Adipocyte (in vitro differentiated cells): ENCODE measurements at regions not wholly inside any gene's neighbourhood (a gene's known extent, or its start where the extent isn't known, plus 50 kb on each side); places are given as distances from the start of the nearest gene placed in this dataset.
A peak's percentile ranks its signal among the peaks of the same experiment; 100 is the strongest.

ENCODE experiments used
- DNase-seq: peaks from one replicate; pipeline ENCODE4 v3.0.0-alpha.2; 2015; ENCODE audit warnings: low read depth
- H3K27me3 ChIP-seq: replicated peaks from 2 replicates; pipeline ENCODE4 v1.7.0; 2013; ENCODE audit warnings: mild to moderate bottlenecking, low read length, moderate library complexity; ENCODE audit not compliant: control insufficient read depth, insufficient read depth
- H3K36me3 ChIP-seq: 2 replicates; pipeline ENCODE4 v1.7.0; 2013; ENCODE audit warnings: low read length, mild to moderate bottlenecking, moderate library complexity; ENCODE audit not compliant: control insufficient read depth, insufficient read depth, severe bottlenecking
- H3K4me1 ChIP-seq: 2 replicates; pipeline ENCODE4 v1.7.0; 2013; ENCODE audit warnings: mild to moderate bottlenecking, low read length, moderate library complexity; ENCODE audit not compliant: control insufficient read depth, insufficient read depth
- H3K4me3 ChIP-seq: 2 replicates; pipeline ENCODE4 v1.7.0; 2013; ENCODE audit warnings: mild to moderate bottlenecking, low read length, moderate library complexity
- H3K9ac ChIP-seq: 2 replicates; pipeline ENCODE4 v1.7.0; 2013; ENCODE audit warnings: mild to moderate bottlenecking, low read length, moderate library complexity
- H3K9me3 ChIP-seq: 2 replicates; pipeline ENCODE4 v1.7.0; 2013; ENCODE audit warnings: mild to moderate bottlenecking, low read length, moderate library complexity; ENCODE audit not compliant: control insufficient read depth

GRCh38 chr4:137312257-137312656, 220.0 kb downstream of the PCDH18 start:
- H3K36me3 ChIP-seq: no peaks in the 10 kb centered on the region
- H3K27me3 ChIP-seq: no peaks in the 10 kb centered on the region
- no peak overlapping the region for H3K4me3 ChIP-seq
- peak; percentile 60 for DNase-seq
- no peak overlapping the region for H3K9ac ChIP-seq
- peaks cover 29% of the 10 kb centered on the region for H3K4me1 ChIP-seq
- H3K9me3 ChIP-seq: no peaks in the 10 kb centered on the region

- H3K27me3 ChIP-seq: no peaks in the 10 kb centered on the region
Measured at GRCh38 chr4:137310593-137311490, 221.5 kb downstream of the PCDH18 start.

GRCh38 chr4:137310166-137310565, 222.1 kb downstream of the PCDH18 start:
- H3K36me3 ChIP-seq: no peaks in the 10 kb centered on the region
- peaks cover 43% of the 10 kb centered on the region for H3K4me1 ChIP-seq
- H3K9me3 ChIP-seq: no peaks in the 10 kb centered on the region
- DNase-seq: peak; percentile 46
- peak overlapping the region; percentile 87 for H3K9ac ChIP-seq
- peak overlapping the region; percentile 72 for H3K4me3 ChIP-seq
- H3K27me3 ChIP-seq: no peaks in the 10 kb centered on the region

More at GRCh38 chr4:137310593-137311490, 221.5 kb downstream of the PCDH18 start:
- Histone ChIP-seq H3K4me3 (peak overlapping the region; percentile 71), H3K4me1 (peaks cover 43% of the 10 kb centered on the region), H3K36me3 (no peaks in the 10 kb centered on the region), H3K9me3 (no peaks in the 10 kb centered on the region), H3K9ac (peak overlapping the region; percentile 87)
- DNase-seq: peak; percentile 92

- DNase-seq: no peak
- no peaks in the 10 kb centered on the region for H3K9me3 ChIP-seq
- H3K27me3 ChIP-seq: no peaks in the 10 kb centered on the region
- peak overlapping the region; percentile 87 for H3K9ac ChIP-seq
- H3K36me3 ChIP-seq: no peaks in the 10 kb centered on the region
- H3K4me3 ChIP-seq: peak overlapping the region; percentile 72
- H3K4me1 ChIP-seq: peaks cover 43% of the 10 kb centered on the region
Measured at GRCh38 chr4:137309424-137309823, 222.9 kb downstream of the PCDH18 start.

- Histone ChIP-seq H3K4me3 (peak overlapping the region; percentile 72), H3K9me3 (no peaks in the 10 kb centered on the region), H3K27me3 (no peaks in the 10 kb centered on the region), H3K9ac (peak overlapping the region; percentile 79), H3K36me3 (no peaks in the 10 kb centered on the region), H3K4me1 (peaks cover 43% of the 10 kb centered on the region)
- peak; percentile 78 for DNase-seq
Measured at GRCh38 chr4:137307806-137308205, 224.5 kb downstream of the PCDH18 start.

GRCh38 chr4:137300776-137301175, 231.5 kb downstream of the PCDH18 start:
- Histone ChIP-seq H3K4me1 (peaks cover 4% of the 10 kb centered on the region), H3K9me3 (no peaks in the 10 kb centered on the region), H3K4me3 (no peak overlapping the region), H3K9ac (no peak overlapping the region), H3K27me3 (no peaks in the 10 kb centered on the region), H3K36me3 (no peaks in the 10 kb centered on the region)
- peak; percentile 36 for DNase-seq

- Histone ChIP-seq H3K4me3 (no peak overlapping the region), H3K9ac (no peak overlapping the region), H3K36me3 (no peaks in the 10 kb centered on the region), H3K27me3 (no peaks in the 10 kb centered on the region), H3K9me3 (no peaks in the 10 kb centered on the region), H3K4me1 (peaks cover 14% of the 10 kb centered on the region)
- DNase-seq: no peak
Measured at GRCh38 chr4:137299281-137299680, 233.0 kb downstream of the PCDH18 start.

- H3K27me3 ChIP-seq: no peaks in the 10 kb centered on the region
- no peaks in the 10 kb centered on the region for H3K36me3 ChIP-seq
- H3K4me3 ChIP-seq: peak overlapping the region; percentile 79
- H3K9ac ChIP-seq: peak overlapping the region; percentile 85
- H3K4me1 ChIP-seq: peaks cover 32% of the 10 kb centered on the region
- no peaks in the 10 kb centered on the region for H3K9me3 ChIP-seq
- no peak for DNase-seq
Measured at GRCh38 chr4:137293281-137293680, 239.0 kb downstream of the PCDH18 start.

- H3K9me3 ChIP-seq: no peaks in the 10 kb centered on the region
- peak; percentile 47 for DNase-seq
Measured at GRCh38 chr4:137283737-137284136, 248.6 kb downstream of the PCDH18 start.

GRCh38 chr4:137278431-137278830, 253.9 kb downstream of the PCDH18 start:
- no peaks in the 10 kb centered on the region for H3K36me3 ChIP-seq

More at GRCh38 chr4:137283737-137284136, 248.6 kb downstream of the PCDH18 start:
- H3K9ac ChIP-seq: peak overlapping the region; percentile 68
- H3K4me3 ChIP-seq: no peak overlapping the region
- H3K4me1 ChIP-seq: peaks cover 17% of the 10 kb centered on the region
- H3K36me3 ChIP-seq: no peaks in the 10 kb centered on the region
- no peaks in the 10 kb centered on the region for H3K27me3 ChIP-seq

GRCh38 chr4:137274404-137274803, 257.9 kb downstream of the PCDH18 start:
- H3K4me1 ChIP-seq: peaks cover 37% of the 10 kb centered on the region
- H3K9me3 ChIP-seq: peaks cover 5% of the 10 kb centered on the region
- no peaks in the 10 kb centered on the region for H3K27me3 ChIP-seq
- peak overlapping the region; percentile 50 for H3K4me3 ChIP-seq
- peak overlapping the region; percentile 67 for H3K9ac ChIP-seq
- peak; percentile 42 for DNase-seq
- H3K36me3 ChIP-seq: no peaks in the 10 kb centered on the region

More at GRCh38 chr4:137278431-137278830, 253.9 kb downstream of the PCDH18 start:
- no peaks in the 10 kb centered on the region for H3K9me3 ChIP-seq
- H3K4me3 ChIP-seq: peak overlapping the region; percentile 5
- H3K4me1 ChIP-seq: peaks cover 52% of the 10 kb centered on the region
- no peak overlapping the region for H3K9ac ChIP-seq
- no peaks in the 10 kb centered on the region for H3K27me3 ChIP-seq
- no peak for DNase-seq
